ENCODE measurements at regions not wholly inside any gene's neighbourhood (a gene's known extent, or its start where the extent isn't known, plus 50 kb on each side); places are given as distances from the start of the nearest gene placed in this dataset.
"Not testable (repeated sequence)": the region's sequence is repeated elsewhere in the genome, so short reads cannot be mapped to it uniquely, and the experiment has no call there.

DNA sequence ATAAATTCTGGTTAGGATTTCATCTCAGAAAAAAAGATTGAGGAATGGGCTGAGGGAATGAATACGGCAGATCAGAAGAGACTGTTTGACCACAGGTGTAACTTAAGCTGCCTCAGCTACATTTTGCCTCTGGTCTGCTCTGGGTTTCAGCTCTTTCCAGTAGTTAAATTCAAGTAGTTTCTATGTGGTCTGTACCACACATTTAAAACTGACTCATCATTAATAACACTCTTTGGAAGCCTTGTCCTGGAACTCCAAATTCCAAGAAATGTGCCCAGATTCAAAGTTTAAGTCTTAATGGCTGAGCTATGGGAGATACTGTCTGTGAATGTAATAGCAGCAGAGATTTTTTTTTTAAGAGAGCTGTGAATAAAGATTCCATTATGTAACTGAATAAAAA lies 133.1 kb upstream of the IGSF10 start:
- Histone ChIP-seq H3K4me3 (ENCODE audit: low read depth, low read length) (no peak overlapping the region), H3K27ac (no peak overlapping the region), H3K9me3 (ENCODE audit: severe bottlenecking) (no peaks in the 10 kb centered on the region), H3K27me3 (ENCODE audit: insufficient read depth, low read depth, severe bottlenecking) (peaks cover 28% of the 10 kb centered on the region), H3K36me3 (no peaks in the 10 kb centered on the region)
- TF ChIP-seq CTCF (IDR thresholded peaks at IDR 0.05; ENCODE audit: low read depth, low read length) = no peak
- no peak for DNase-seq

DNA sequence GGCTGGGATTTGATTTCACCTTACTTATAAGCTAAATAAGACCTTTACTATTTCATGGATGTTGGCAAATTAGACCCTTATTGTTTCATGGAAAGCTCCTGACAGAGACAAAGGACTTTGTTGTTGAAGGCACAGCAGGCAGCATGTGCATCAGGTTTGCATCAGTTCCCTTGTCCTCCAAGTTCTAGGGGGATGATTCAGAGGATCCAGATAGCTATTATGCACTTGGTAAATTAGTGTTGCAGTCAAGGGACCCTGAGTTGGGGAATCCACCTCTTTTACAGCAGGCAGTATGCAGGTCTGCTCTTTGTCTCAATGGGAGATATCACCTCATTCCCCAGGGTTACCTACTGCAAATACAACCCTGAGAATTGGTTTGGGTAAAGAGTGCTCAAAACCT lies 131.4 kb upstream of the IGSF10 start:
- no peak for TF ChIP-seq CTCF (IDR thresholded peaks at IDR 0.05; ENCODE audit: low read depth, low read length)
- no peak for DNase-seq
- Histone ChIP-seq H3K4me3 (ENCODE audit: low read depth, low read length) (no peak overlapping the region), H3K27ac (no peak overlapping the region), H3K36me3 (no peaks in the 10 kb centered on the region), H3K9me3 (ENCODE audit: severe bottlenecking) (no peaks in the 10 kb centered on the region), H3K27me3 (ENCODE audit: insufficient read depth, low read depth, severe bottlenecking) (peaks cover 25% of the 10 kb centered on the region)

GRCh38 chr3:151591441-151591840 lies 130.6 kb upstream of the IGSF10 start:
- no peak for DNase-seq
- H3K27ac ChIP-seq = no peak overlapping the region
- no peak overlapping the region for H3K4me3 ChIP-seq (ENCODE audit: low read depth, low read length)
- no peak for TF ChIP-seq CTCF (IDR thresholded peaks at IDR 0.05; ENCODE audit: low read depth, low read length)
- no peaks in the 10 kb centered on the region for H3K36me3 ChIP-seq
- peaks cover 20% of the 10 kb centered on the region for H3K27me3 ChIP-seq (ENCODE audit: insufficient read depth, low read depth, severe bottlenecking)
- H3K9me3 ChIP-seq (ENCODE audit: severe bottlenecking) = no peaks in the 10 kb centered on the region

DNA sequence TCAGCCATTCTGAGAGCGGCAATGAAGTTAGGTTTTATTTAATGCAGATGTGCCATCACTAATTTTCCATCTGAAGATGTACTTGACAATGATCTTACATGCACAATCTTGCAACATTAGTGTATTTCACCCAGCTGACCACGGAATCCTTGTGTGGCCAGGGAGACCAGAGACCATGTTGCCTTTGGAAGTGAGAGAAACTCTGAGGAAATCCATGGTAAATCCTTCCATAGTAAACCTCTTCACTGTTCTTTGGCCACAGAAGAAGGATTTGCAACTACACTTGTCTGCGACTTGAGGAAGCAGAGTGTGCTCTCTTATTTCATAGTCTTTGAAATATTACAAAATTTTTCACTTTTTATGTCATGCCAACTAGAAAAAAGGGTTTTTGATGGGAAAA lies 128.4 kb upstream of the IGSF10 start:
- no peak for TF ChIP-seq CTCF (IDR thresholded peaks at IDR 0.05; ENCODE audit: low read depth, low read length)
- no peaks in the 10 kb centered on the region for H3K9me3 ChIP-seq (ENCODE audit: severe bottlenecking)
- H3K27ac ChIP-seq = no peak overlapping the region
- H3K4me3 ChIP-seq (ENCODE audit: low read depth, low read length) = no peak overlapping the region
- no peaks in the 10 kb centered on the region for H3K36me3 ChIP-seq
- no peak for DNase-seq
- H3K27me3 ChIP-seq (ENCODE audit: insufficient read depth, low read depth, severe bottlenecking) = peaks cover 28% of the 10 kb centered on the region

DNA sequence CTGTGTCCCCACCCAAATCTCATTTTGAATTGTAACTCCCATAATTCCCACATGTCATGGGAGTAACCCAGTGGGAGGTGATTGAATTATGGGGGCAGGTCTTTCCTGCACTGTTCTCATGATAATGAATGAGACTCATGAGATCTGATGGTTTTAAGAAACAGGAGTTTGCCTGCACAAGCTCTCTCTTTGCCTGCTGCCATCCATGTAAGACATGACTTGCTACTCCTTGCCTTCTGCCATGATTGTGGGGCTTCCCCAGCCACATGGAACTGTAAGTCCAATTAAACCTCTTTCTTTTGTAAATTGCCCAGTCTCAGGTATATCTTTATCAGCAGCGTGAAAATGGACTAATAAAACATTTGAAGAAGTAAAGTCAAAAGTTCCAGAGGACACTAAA lies 126.8 kb upstream of the IGSF10 start:
- not testable (repeated sequence) for DNase-seq; H3K4me3 ChIP-seq (ENCODE audit: low read depth, low read length); H3K36me3 ChIP-seq; H3K9me3 ChIP-seq (ENCODE audit: severe bottlenecking); H3K27ac ChIP-seq
- H3K27me3 ChIP-seq (ENCODE audit: insufficient read depth, low read depth, severe bottlenecking) = peaks cover 26% of the 10 kb centered on the region

DNA sequence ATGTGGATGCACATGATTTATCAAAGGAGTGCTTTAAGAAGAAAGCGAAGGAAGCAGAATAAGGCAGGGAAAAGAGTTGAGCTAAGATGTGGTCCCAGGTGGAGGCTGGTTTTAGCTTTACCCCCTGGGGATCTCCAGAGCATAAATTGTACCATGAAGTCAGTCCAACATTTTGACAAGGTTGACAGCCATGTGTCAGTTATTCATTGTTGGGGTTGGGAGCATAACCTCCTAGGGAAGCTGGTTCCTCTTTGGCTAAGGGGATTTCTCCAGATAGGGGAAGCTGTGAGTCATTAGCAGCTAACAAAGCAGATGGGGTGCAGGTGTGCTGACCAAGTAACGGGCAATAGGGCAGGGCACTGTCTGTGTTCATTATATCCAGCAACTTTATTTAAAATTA lies 123.7 kb upstream of the IGSF10 start:
- Histone ChIP-seq H3K4me3 (ENCODE audit: low read depth, low read length) (no peak overlapping the region), H3K9me3 (ENCODE audit: severe bottlenecking) (no peaks in the 10 kb centered on the region), H3K36me3 (no peaks in the 10 kb centered on the region), H3K27ac (no peak overlapping the region), H3K27me3 (ENCODE audit: insufficient read depth, low read depth, severe bottlenecking) (peaks cover 34% of the 10 kb centered on the region)
- no peak for DNase-seq
- TF ChIP-seq CTCF (IDR thresholded peaks at IDR 0.05; ENCODE audit: low read depth, low read length) = no peak
